RPMI7951 (cell line): ENCODE measurements at regions not wholly inside any gene's neighbourhood (a gene's known extent, or its start where the extent isn't known, plus 50 kb on each side); places are given as distances from the start of the nearest gene placed in this dataset.
"Not testable (repeated sequence)": the region's sequence is repeated elsewhere in the genome, so short reads cannot be mapped to it uniquely, and the experiment has no call there.

Source experiments
- DNase-seq: peaks from one replicate; pipeline ENCODE4 v3.0.0-alpha.2; 2012; ENCODE audit warnings: low read depth

DNA sequence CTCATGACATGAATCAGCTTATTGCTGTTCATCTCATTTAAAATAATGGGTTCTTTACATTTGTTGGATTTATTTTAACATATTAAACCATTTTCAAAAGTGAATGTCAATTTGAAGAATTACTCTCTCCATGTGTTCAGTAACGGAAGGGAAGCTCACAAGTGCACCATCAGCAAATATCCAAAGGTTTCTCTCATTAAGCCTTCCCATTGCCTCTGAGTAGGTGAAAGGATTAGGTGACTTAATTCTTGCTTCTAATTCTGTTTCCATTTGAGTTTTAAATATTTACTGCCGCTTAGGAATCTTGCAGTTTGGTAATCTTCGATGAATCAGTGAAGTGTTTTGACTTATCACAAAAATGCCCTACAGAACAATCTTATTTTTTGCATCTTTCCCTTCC is 145.1 kb upstream of the NYAP2 start:
- no peak for DNase-seq

DNA sequence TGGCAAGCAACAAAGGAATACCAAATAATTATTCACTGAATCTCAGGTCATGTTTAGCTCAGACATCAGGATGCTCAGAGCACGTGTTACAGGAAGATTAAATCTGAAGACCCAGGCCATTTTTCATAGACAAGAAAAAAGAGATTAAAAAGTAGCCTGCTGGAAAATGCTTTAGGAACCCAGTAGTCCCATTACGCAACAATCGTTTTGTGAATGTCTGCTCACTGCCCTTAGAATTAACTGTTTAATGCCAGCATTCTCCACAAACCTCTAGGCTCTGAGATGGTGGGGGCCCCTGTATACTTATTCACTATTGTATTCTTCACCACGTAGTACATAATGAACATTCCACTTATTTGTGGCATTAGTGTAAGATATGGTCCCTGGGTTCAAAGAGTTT is 154.6 kb upstream of the NYAP2 start:
- DNase-seq, result no peak

DNA sequence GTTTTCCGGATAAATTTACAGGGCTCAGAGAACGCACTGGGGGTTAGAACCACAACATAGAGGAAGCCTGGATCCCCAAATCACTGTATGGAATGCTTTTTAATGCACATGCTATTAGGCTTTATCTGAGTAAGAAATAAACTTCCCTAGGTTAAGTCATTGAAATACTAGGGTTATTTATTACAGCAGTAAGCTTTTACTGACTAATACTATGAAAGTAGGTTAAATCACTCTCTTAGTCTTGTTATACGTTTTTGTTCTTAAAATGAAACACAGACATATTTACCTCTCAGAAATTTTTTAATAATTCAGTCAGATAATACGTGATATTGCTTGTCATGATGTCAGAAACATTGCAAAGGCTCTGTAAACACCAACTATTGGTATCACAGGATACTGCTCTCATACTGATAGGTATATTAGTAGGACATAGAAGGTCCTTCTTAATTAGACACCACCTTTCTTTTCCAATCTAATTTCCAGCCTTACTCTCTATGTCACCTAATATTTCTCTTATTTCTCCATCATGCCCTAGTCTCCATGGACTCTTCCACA is 162.7 kb upstream of the NYAP2 start:
- DNase-seq, result no peak

DNA sequence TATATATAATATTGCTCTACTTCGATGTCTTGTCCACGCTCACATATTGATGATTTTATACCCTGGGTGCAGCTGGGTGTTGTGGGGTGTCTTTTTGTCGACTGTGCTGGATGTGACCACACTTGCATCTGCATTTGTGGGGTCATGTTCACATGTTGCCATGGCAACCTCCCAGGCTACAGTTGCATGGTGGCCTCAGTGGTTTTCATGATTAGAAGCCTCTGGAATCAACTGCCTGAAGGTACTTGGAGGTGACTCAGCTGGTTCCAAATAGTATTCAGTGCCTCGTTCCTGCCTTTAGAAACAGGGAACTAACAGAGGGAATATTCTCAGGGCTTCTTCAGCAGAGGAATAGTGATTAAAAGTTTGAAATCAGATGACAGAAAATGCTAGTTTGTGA is 166.3 kb upstream of the NYAP2 start:
- DNase-seq, result peak; percentile 89

DNA sequence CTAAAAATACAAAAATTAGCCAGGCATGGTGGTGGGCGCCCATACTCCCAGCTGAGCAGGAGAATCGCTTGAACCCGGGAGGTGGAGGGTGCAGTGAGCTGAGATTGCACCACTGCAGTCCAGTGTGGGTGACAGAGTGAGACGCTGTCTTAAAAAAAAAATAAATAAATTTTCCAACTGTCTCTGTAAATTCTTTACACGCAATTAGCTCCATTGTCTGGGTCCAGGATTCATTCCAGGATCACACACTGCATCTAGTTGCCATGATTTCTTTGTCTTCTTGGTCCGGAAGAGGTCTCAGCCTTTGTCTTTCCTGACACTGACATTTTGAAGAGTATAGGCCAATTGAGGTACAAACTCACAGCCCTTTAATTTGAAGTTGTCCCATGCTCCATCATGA is 167.6 kb upstream of the NYAP2 start:
- no peak for DNase-seq

DNA sequence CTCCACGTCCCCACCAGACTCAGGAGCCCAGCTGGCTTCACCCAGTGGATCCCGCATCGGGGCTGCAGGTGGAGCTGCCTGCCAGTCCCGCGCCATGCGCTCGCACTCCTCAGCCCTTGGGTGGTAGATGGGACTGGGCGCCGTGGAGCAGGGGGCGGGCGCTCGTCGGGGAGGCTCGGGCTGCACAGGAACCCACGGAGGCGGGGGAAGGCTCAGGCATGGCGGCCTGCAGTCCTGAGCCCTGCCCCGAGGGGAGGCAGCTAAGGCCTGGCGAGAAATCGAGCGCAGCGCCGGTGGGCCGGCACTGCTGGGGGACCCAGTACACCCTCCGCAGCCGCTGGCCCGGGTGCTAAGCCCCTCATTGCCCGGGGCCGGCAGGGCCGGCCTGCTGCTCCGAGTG is 170.2 kb upstream of the NYAP2 start:
- DNase-seq, result not testable (repeated sequence)

DNA sequence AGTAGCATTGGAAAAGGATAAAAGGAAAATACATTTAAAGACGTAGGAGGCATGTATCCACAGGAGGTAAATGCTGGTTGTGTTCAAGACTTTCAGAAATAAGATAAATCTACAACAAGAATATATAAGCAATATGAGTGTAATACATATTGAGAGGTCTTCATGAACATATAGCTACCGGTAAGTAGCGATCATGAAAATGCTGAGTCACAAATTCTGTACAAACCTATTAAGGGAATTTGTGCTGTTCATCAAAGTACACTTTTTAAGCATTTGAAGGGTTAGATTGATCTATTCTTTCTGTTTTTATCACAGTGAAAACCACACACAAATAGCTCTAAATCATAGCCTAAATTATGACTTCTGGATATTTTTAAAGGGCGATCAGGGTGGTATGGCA is 173.1 kb upstream of the NYAP2 start:
- no peak for DNase-seq

DNA sequence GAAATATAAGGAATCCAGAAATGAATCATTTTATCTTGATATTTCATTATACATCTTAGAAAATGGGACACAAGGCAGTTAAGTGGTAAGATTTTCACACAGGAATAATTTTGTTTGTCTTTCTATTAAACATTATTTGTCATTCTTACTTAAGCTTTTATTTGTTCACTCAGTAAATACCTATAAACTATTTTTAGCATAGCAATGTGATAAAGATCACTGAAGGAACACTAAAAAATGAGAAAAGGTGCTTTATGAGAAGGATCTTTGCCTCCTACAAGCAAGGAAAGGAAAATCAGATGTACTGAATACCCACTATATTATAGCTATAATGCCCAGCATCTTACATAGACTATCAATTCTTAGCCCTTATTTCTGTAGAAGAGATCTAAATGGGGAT is 176.2 kb upstream of the NYAP2 start:
- DNase-seq, result no peak

DNA sequence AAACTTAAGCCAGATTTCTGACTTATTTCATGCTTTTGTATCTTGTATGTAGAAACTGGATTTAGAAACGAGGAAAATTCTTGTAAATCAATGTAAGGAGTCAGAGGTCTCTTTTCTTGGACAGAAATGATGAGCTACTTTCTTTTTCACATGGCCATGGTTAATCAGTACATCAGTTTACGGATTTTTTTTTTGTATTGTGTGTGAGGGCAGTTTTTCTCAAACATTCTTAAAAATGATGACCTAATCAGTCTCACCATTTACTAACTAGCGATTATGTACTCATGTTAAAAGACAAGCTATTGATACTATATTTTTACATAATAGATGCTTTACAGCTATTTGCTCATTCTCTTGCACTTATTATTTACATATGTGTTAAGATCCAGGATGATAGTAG is 165.2 kb upstream of the DOCK10 start:
- no peak for DNase-seq

DNA sequence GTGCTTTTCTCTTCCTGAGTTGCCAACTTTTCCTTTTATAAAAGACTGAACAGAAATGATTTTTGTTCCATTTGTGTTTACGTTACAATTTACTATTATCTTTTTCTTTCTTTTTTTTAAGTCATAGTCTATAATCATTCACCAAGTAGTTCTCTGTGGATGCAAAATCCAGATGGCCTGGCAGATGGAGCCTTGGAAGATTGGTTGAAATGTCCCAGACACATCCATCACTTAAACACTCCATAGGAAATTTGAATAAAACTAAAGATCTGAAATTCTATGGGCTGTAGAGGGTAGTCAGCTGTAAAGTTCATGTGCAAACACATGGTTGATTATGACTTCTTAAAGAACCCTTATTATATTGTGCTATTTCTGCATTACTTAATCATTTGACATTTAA is 164.8 kb upstream of the DOCK10 start:
- DNase-seq, result no peak

DNA sequence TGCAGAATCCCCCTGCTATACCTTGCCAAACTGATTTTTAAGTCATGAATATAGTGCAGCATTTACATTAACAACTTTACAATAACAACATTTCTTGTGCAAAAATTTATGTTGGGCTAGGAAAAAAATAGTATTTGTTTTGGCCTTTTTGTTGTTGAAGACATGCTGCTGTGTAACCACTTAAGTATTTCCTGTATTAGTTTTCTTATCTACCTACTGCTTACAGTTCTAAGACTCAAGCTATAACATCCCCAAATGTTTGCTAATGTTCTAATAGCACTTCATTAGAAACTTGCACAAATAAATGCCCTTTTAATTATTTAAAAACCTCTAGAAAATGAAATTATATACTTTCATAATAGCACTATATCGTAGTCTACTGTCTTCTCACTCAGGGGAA is 154.3 kb upstream of the DOCK10 start:
- no peak for DNase-seq

DNA sequence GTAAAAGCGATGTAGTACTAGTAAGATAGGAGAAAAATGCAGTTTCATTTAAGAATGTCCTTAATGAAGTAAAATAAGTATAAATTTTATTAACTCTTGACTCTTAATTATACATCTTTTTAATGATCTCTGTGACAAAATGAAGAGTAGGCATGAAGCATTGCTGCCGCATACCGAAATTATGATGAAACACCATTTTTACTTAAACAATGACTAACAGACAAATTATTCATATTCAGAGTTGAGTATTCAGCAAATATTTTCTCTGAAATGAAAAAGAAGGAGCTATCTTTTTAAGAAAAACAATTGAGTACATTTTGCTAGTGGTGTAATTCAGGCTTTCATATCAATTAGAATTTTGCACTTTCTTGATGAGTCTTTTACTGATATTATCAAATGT is 150.6 kb upstream of the DOCK10 start:
- no peak for DNase-seq

DNA sequence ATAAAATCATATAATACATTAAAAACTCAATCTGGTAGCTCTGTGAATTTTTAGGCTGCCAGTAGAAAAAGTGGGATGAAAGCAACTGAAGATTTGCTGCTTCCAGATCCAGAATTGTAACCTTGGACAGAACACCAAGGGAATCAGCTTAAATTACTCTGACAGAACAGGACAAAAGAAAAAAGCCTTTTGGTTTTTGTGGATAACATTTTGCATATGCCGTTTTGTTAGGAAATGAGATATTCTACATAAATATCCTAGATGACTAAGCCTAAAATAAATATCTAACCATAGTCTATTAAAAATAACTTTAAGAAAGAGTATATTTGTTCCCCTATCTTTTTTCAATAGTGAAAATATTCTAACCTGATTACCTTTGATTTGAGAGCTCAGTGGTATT is 148.7 kb upstream of the DOCK10 start:
- no peak for DNase-seq

DNA sequence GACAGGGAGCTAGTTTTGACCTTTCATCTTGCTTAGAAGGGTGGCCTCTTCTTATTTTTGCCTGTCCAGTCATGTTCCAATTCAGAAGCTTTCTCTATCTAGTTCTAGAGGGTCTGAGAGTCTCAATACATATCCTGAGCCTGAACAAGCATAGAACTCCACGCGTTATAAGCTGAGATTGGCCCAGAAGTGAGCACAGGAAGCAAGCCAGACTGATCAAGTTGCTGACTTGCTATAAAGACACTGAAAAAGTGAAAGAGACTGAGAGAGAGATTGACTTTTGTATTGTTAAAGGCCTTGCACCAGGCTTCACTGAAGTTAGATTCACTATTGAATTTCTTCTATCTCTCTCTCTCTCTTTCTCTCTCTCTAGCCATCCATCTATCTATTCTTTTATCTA is 142.7 kb upstream of the DOCK10 start:
- no peak for DNase-seq

DNA sequence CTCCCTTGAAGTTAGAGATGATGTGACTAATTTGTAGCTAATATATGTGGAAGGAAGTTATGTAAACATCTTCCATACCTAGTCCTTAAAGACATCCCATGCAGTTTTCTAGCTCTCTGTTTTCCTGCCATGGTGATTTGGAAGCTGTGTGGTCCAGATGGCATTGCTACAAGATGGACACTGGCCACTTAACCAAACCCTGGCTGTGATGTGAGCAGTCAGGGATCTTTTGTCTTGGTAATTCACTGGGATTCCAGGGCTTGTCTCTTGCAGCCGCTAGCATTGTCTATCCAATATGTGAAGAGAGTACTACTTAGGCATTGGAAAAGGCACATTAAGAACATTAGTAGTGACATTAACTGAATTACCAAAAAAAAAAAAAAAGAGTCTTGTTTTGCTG is 139.9 kb upstream of the DOCK10 start:
- DNase-seq, result no peak

DNA sequence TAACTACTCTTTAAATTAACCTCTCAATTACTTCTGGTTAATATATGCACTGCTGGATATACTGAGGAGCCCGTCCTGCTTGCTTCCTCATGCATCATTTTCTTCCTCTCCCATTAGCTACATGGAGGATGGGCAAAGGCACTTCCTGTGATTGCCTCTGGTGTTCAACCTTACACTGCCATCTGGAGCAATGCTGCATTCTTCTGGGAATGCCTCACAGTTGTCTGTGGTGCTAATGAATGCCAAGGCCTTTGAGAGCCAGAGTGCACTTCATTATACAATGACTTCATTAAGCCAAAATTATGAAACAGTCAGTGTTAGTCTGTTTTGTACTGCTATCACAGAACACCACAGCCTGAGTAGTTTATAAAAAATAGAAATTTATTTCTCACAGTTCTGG is 134.8 kb upstream of the DOCK10 start:
- peak; percentile 83 for DNase-seq

DNA sequence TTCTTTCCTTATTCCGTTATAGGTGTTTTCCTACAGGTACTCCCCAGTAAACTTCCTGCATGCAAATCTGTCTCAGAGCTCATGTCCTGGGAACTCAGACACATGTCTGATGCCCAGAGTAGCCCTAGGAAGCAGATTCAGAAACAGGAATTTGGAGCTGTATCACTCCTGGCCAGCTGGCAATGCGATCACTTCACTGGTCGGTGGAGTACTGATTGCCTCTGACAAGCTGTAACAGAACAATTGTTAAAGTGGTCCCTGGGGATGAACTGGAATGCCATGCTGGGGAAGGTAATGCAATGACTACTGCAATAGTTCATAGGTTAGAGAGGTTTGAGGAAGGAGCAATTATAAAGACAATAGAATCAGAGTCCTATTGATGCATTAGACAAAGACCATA is 131.6 kb upstream of the DOCK10 start:
- no peak for DNase-seq

DNA sequence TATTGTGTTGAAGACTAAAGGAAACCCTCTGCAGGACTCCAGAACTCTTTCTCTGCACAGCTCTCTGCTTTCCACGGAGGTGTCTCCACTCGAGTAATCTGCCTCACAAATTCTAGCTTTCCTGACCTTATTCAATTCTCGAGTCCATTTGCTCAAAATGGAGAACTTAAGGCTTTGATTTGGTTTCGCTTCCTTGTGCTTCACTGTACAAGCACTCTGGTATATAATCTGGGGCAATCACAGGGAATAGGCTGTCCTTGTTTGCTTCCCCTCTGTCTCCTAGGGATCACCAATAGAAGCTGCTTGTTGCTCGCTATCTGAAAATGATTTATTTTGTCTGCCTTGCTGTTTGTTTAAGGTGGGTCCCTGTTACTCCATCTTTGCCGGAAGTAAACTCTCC is 129.1 kb upstream of the DOCK10 start:
- DNase-seq, result peak; percentile 32

DNA sequence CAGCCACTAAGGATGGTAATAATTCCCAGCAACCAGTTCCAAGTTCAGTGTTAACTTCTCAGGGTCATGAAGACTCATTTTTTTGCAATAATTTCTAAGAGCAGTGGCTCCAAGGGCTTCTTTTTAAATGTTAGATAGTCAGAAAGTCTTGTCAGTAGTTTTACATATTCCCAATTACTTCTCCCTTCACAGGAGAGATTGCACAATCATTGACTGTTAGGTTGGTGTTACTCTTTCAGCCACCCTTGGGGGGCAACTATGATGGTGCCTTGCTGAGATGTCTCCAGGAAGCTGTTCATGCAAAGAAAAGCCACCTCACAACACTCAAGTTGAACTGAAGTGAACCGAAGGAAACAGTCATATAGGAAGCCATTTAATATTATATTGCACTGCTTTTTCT is 127.9 kb upstream of the DOCK10 start:
- no peak for DNase-seq

DNA sequence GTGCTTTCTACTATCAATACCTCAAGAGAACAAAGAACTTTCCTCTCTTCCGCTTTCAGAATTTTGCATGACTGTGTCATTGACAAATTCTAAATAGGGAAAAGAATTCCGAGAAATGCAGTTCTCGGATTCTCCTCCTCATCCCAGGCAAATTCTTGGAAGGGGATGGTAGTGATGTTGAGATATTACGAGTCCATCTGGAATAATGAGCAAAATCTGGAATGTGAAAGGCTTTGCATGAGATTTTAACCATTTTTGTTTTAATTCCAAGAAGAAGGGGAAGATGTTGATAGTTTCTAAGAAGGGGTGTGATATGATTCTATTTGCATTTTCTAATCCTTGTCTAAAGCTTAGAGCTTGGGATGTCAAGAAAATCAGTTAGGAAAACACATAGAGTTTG is 127.1 kb upstream of the DOCK10 start:
- DNase-seq, result no peak

DNA sequence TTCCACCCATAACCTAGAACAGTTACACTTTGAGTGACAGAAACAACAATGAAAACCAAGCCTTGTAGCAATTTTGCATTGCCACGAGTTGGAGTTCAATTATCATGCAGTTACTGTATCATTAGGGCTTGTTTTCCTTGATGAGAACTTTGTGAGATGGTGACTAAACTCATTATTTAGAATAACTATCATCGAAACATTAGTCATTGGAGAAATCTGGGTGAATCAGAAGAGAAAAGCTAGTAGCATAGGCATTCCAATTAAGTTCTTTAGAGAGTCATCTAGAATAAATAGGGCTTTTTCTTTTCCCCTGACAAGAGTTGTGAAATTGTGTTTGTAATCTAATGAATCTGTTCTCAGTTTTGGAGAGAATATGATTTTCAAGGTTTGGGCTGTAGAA is 122.8 kb upstream of the DOCK10 start:
- peak; percentile 7 for DNase-seq

DNA sequence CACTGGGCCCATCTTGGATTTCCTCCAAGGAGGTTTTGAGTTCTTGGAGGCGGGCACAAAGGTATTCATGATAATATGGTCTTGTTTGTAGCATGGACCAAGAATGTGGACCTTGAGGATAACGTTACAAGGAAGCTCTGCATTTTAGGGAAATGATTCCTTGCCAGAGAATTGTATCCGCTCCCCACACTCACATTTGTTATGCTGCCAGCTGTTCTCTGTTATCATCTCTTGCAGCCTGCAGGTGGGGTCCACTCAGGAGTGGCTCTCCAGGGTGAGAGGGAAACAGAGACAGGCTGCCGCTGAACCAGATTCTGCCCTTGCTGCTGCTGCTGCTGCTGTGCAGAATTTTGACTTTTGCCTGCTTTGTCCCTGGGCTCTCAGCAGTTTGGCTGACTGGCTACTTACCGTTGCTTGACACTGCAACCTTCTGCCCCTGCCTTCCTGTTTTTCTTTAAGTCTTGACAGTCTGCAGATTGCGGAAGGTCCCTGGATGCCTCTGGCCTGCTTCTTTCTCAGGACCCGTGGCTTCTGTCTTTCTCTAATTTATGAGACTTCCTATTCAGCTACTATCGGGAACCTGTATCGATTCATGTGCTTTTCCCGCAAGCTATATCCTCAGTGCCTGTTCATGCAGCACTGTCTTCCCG is 122.3 kb upstream of the DOCK10 start:
- no peak for DNase-seq

DNA sequence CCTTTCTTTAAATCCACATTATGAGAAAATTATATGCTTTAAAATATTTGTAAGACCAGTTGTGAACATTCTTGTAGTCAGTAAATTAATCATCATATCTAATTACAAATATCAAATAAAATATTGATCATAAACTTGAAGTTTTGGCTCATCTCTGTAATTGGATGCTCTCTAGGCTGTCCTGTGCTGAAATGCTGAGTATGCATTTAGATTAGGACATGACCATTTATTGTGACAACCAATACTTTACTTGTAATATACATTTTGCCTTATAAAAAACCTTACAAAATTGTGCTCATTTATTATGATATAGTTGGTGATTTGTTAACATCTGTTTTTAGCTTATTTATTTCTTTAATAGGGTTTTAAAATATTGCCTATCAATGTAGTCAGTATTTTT is 116.1 kb upstream of the DOCK10 start:
- DNase-seq, result no peak

DNA sequence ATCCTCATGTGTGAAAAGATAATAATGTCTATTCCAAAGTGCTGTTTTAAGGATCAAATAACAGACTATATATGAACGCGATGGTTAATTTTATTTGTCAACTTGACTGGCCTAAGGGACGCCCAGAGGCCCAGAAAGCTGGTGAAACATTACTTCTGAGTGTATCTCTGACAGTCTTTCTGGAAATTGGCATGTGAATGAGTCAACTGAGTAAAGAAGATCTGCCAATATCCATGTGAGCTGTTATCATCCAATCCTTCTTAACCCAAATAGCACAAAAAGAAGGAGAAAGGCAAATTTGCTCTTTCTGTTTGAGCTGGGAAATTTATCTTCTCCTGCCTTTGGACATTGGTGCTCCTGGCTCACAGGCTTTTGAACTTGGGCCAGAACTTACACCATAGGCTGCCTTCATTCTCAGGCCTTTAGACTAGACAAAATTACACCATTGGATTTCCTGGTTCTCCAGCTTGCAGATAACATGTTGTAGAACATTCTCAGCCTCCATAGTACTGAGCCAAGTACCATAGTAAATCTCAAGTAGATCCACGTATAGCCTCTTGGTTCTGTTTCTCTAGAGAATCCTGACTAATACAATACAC is 114.7 kb upstream of the DOCK10 start:
- no peak for DNase-seq
